GM12872 (cell line): ENCODE measurements at regions not wholly inside any gene's neighbourhood (a gene's known extent, or its start where the extent isn't known, plus 50 kb on each side); places are given as distances from the start of the nearest gene placed in this dataset.

Experiments used
- CTCF ChIP-seq: IDR thresholded peaks from 3 replicates; pipeline ENCODE4 v1.5.1; 2011; ENCODE audit warnings: low read depth, mild to moderate bottlenecking, low read length, moderate library complexity; ENCODE audit not compliant: insufficient read depth

GRCh38 chr18:28947900-28948299, 771.0 kb upstream of the CDH2 start:
- TF ChIP-seq CTCF, result no peak

GRCh38 chr18:28946471-28946870, 769.5 kb upstream of the CDH2 start:
- TF ChIP-seq CTCF, result no peak

- TF ChIP-seq CTCF, result no peak
These were observed 746.0 kb upstream of the CDH2 start for GRCh38 chr18:28922936-28923335.

GRCh38 chr18:28916456-28916855, 739.5 kb upstream of the CDH2 start:
- TF ChIP-seq CTCF, result no peak

GRCh38 chr18:28905509-28905908, 728.6 kb upstream of the CDH2 start:
- TF ChIP-seq CTCF, result no peak

- no peak for TF ChIP-seq CTCF
These were observed 727.9 kb upstream of the CDH2 start for GRCh38 chr18:28904789-28905364.

- no peak for TF ChIP-seq CTCF
These were observed 726.4 kb upstream of the CDH2 start for GRCh38 chr18:28903306-28903705.
